Common myeloid progenitor, CD34-positive (primary cell): ENCODE measurements at regions not wholly inside any gene's neighbourhood (a gene's known extent, or its start where the extent isn't known, plus 50 kb on each side); places are given as distances from the start of the nearest gene placed in this dataset.

ENCODE experiments used
- CTCF ChIA-PET: fragments of 350-600 bp; sonication (Branson Sonifier 250); formaldehyde crosslinking; loops from one replicate; lab custom pipeline; 2021; ENCODE audit warnings: antibody characterized with exemption; lab: Charles Lee
- POLR2A ChIA-PET: fragments of 350-600 bp; sonication (Branson Sonifier 250); formaldehyde crosslinking; loops from one replicate; lab custom pipeline; 2021; ENCODE audit warnings: antibody characterized with exemption; lab: Charles Lee
- DNase-seq, 3 donors: peaks; one replicate each; pipeline versions ENCODE4 v3.0.0 to v3.0.0-alpha.2; 2013
- H3K27ac ChIP-seq, 2 experiments: 1 replicate in 1 of 2; 2 replicates in 1 of 2; pipeline ENCODE4 v1.7.0; 2013; ENCODE audit warnings: inconsistent platforms in 2 of 2, low read length in 2 of 2, mild to moderate bottlenecking in 2 of 2, low read depth in 1 of 2, moderate library complexity in 1 of 2; ENCODE audit not compliant: severe bottlenecking in 2 of 2, insufficient read depth in 1 of 2, poor library complexity in 1 of 2
- H3K27me3 ChIP-seq, 5 experiments: replicated peaks in 2 of 5; 1 replicate in 3 of 5; 2 replicates in 2 of 5; pipeline versions ENCODE4 v1.6.1 to v1.7.0; 2013; ENCODE audit warnings: low read length in 4 of 5, mild to moderate bottlenecking in 2 of 5, moderate library complexity in 2 of 5, inconsistent platforms in 1 of 5; ENCODE audit not compliant: insufficient read depth in 5 of 5, control insufficient read depth in 4 of 5
- H3K36me3 ChIP-seq, 4 experiments: 1 replicate in 2 of 4; 2 replicates in 2 of 4; pipeline versions ENCODE4 v1.6.1 to v1.7.0; 2013; ENCODE audit warnings: low read length in 3 of 4, control low read depth in 1 of 4, mild to moderate bottlenecking in 1 of 4; ENCODE audit not compliant: control insufficient read depth in 4 of 4, insufficient read depth in 4 of 4
- H3K4me1 ChIP-seq, 4 experiments: 1 replicate in 3 of 4; 2 replicates in 1 of 4; pipeline versions ENCODE4 v1.6.1 to v1.7.1; 2013; ENCODE audit warnings: low read length in 3 of 4, mild to moderate bottlenecking in 3 of 4, control low read depth in 1 of 4, inconsistent platforms in 1 of 4, moderate library complexity in 1 of 4; ENCODE audit not compliant: control insufficient read depth in 4 of 4, insufficient read depth in 4 of 4; ENCODE audit errors: control extremely low read depth in 1 of 4
- H3K4me3 ChIP-seq, 7 experiments: 1 replicate in 4 of 7; 2 replicates in 3 of 7; pipeline versions ENCODE4 v1.5.1 to v1.7.0; 2013; ENCODE audit warnings: mild to moderate bottlenecking in 7 of 7, low read length in 6 of 7, moderate library complexity in 6 of 7, inconsistent platforms in 2 of 7, low read depth in 2 of 7, control low read depth in 1 of 7; ENCODE audit not compliant: insufficient read depth in 4 of 7, control insufficient read depth in 1 of 7; ENCODE audit errors: extremely low read depth in 1 of 7
- H3K9me3 ChIP-seq, 5 experiments: 1 replicate in 4 of 5; 2 replicates in 1 of 5; pipeline versions ENCODE4 v1.6.1 to v1.7.1; 2013; ENCODE audit warnings: low read length in 4 of 5, mild to moderate bottlenecking in 2 of 5, inconsistent platforms in 1 of 5, low read depth in 1 of 5, moderate library complexity in 1 of 5; ENCODE audit not compliant: control insufficient read depth in 4 of 5, insufficient read depth in 2 of 5; ENCODE audit errors: control extremely low read depth in 1 of 5
- WGBS: methylation state at CpG from one replicate; pipeline ENCODE4 v1.1.5; 2013; ENCODE audit not compliant: insufficient coverage; 5-methylcytosine and 5-hydroxymethylcytosine counted together

- Histone ChIP-seq H3K4me3 (no peak overlapping the region), H3K9me3 (no peaks in the 10 kb centered on the region), H3K36me3 (no peaks in the 10 kb centered on the region), H3K27ac (no peak overlapping the region), H3K27me3 (no peaks in the 10 kb centered on the region), H3K4me1 (no peaks in the 10 kb centered on the region)
- ChIA-PET CTCF (no interaction called here), POLR2A (no interaction called here)
- WGBS: 96% methylated on average over 4 of the region's 4 CpGs
- no peak for DNase-seq
Measured at GRCh38 chr3:111285694-111286093, 214.1 kb downstream of the NECTIN3 start.

GRCh38 chr3:111286746-111287145 is 215.1 kb downstream of the NECTIN3 start:
- H3K9me3 ChIP-seq: no peaks in the 10 kb centered on the region
- POLR2A ChIA-PET: no interaction called here

GRCh38 chr3:111292117-111292516 is 220.5 kb downstream of the NECTIN3 start:
- ChIA-PET CTCF (interaction anchor here (1.2 to 1.3 kb wide), 2 partner anchors 45 to 56 kb away, joined by 3 read pairs; no protein-coding TSS in a partner anchor), POLR2A (interaction anchor here (0.9 kb wide), 1 partner anchor 11 kb away, joined by 3 read pairs; no protein-coding TSS in a partner anchor)
- H3K4me1 ChIP-seq: no peaks in the 10 kb centered on the region
- no peaks in the 10 kb centered on the region for H3K27me3 ChIP-seq
- H3K9me3 ChIP-seq: no peaks in the 10 kb centered on the region
- H3K36me3 ChIP-seq: no peaks in the 10 kb centered on the region
- H3K4me3 ChIP-seq: no peak overlapping the region
- 100% methylated on average over 1 of the region's 2 CpGs for WGBS
- DNase-seq: no peak
- H3K27ac ChIP-seq: no peak overlapping the region

More at GRCh38 chr3:111286746-111287145, 215.1 kb downstream of the NECTIN3 start:
- DNase-seq: no peak
- H3K36me3 ChIP-seq: no peaks in the 10 kb centered on the region
- no peak overlapping the region for H3K4me3 ChIP-seq
- no CpG with 5 or more reads among the region's 2 CpGs for WGBS
- no peaks in the 10 kb centered on the region for H3K4me1 ChIP-seq
- no peak overlapping the region for H3K27ac ChIP-seq
- no peaks in the 10 kb centered on the region for H3K27me3 ChIP-seq
- CTCF ChIA-PET: no interaction called here

- Histone ChIP-seq H3K27ac (no peak overlapping the region), H3K27me3 (no peaks in the 10 kb centered on the region), H3K36me3 (no peaks in the 10 kb centered on the region), H3K4me1 (peaks cover 0 to 24% (median 8%) of the 10 kb centered on the region in 4 experiments), H3K4me3 (no peak overlapping the region), H3K9me3 (no peaks in the 10 kb centered on the region)
- 75% methylated on average over 1 of the region's 1 CpG for WGBS
- ChIA-PET CTCF (interaction anchor here (1.4 to 1.7 kb wide), 2 partner anchors 11 to 38 kb away, joined by 3 to 8 read pairs; no protein-coding TSS in a partner anchor), POLR2A (interaction anchor here (0.6 kb wide), 1 partner anchor 105 kb away, joined by 5 read pairs; no protein-coding TSS in a partner anchor)
- DNase-seq: peak in 2 of 3 donors; percentile 17 to 36
Measured at GRCh38 chr3:111299192-111299615, 227.6 kb downstream of the NECTIN3 start.

GRCh38 chr3:111301238-111301798 is 229.7 kb downstream of the NECTIN3 start:
- peak in 2 of 3 donors; percentile 48 for DNase-seq
- H3K4me3 ChIP-seq: no peak overlapping the region
- H3K36me3 ChIP-seq: no peaks in the 10 kb centered on the region
- H3K9me3 ChIP-seq: no peaks in the 10 kb centered on the region
- ChIA-PET CTCF (no interaction called here), POLR2A (interaction anchor here (0.5 kb wide), 1 partner anchor 323 kb away, joined by 3 read pairs; no protein-coding TSS in a partner anchor)
- H3K4me1 ChIP-seq: peaks cover 0 to 25% (median 8%) of the 10 kb centered on the region in 4 experiments
- no peaks in the 10 kb centered on the region for H3K27me3 ChIP-seq
- no peak overlapping the region for H3K27ac ChIP-seq

- no peaks in the 10 kb centered on the region for H3K27me3 ChIP-seq
- no peaks in the 10 kb centered on the region for H3K9me3 ChIP-seq
- ChIA-PET POLR2A (no interaction called here), CTCF (no interaction called here)
- no peak for DNase-seq
- H3K4me1 ChIP-seq: peaks cover 0 to 25% (median 8%) of the 10 kb centered on the region in 4 experiments
- no peaks in the 10 kb centered on the region for H3K36me3 ChIP-seq
- no peak overlapping the region for H3K27ac ChIP-seq
- no peak overlapping the region for H3K4me3 ChIP-seq
- no CpG with 5 or more reads among the region's 1 CpG for WGBS
Measured at GRCh38 chr3:111302063-111302462, 230.4 kb downstream of the NECTIN3 start.

- no CpG with 5 or more reads among the region's 1 CpG for WGBS
- Histone ChIP-seq H3K27me3 (no peaks in the 10 kb centered on the region), H3K9me3 (no peaks in the 10 kb centered on the region), H3K4me1 (peaks cover 0 to 25% (median 8%) of the 10 kb centered on the region in 4 experiments), H3K27ac (no peak overlapping the region), H3K4me3 (no peak overlapping the region), H3K36me3 (no peaks in the 10 kb centered on the region)
- no peak for DNase-seq
- POLR2A ChIA-PET: no interaction called here
- CTCF ChIA-PET: no interaction called here
Measured at GRCh38 chr3:111303760-111304159, 232.1 kb downstream of the NECTIN3 start.
